Endodermal cell (in vitro differentiated cells): ENCODE measurements at regions not wholly inside any gene's neighbourhood (a gene's known extent, or its start where the extent isn't known, plus 50 kb on each side); places are given as distances from the start of the nearest gene placed in this dataset.

Source experiments
- DNase-seq: peaks from one replicate; pipeline ENCODE4 v3.0.0-alpha.2; 2017
- H3K27ac ChIP-seq: 2 replicates; pipeline ENCODE4 v1.5.1; 2013; ENCODE audit warnings: mild to moderate bottlenecking, low read depth, low read length, moderate library complexity
- H3K27me3 ChIP-seq: 2 replicates; pipeline ENCODE4 v1.6.1; 2013; ENCODE audit warnings: mild to moderate bottlenecking, low read length, moderate library complexity; ENCODE audit not compliant: insufficient read depth, control insufficient read depth, poor library complexity, severe bottlenecking
- H3K36me3 ChIP-seq: 2 replicates; pipeline ENCODE4 v1.7.0; 2013; ENCODE audit warnings: mild to moderate bottlenecking, low read length, moderate library complexity; ENCODE audit not compliant: control insufficient read depth, insufficient read depth
- H3K4me1 ChIP-seq: one replicate; pipeline ENCODE4 v1.7.0; 2013; ENCODE audit warnings: low read length; ENCODE audit not compliant: control insufficient read depth, insufficient read depth
- H3K4me3 ChIP-seq: 2 replicates; pipeline ENCODE4 v1.5.1; 2013; ENCODE audit warnings: mild to moderate bottlenecking, low read length, moderate library complexity
- H3K9ac ChIP-seq: 2 replicates; pipeline ENCODE4 v1.6.1; 2013; ENCODE audit warnings: mild to moderate bottlenecking, low read length, moderate library complexity; ENCODE audit not compliant: poor library complexity, severe bottlenecking; ENCODE audit errors: extremely low read depth
- H3K9me3 ChIP-seq: 2 replicates; pipeline ENCODE4 v1.6.1; 2013; ENCODE audit warnings: mild to moderate bottlenecking, low read length, moderate library complexity; ENCODE audit not compliant: control insufficient read depth
- H3K27ac Mint-ChIP-seq: 2 replicates; pipeline ENCODE4 v1.8.0; 2020; ENCODE audit warnings: mixed read lengths
- H3K27me3 Mint-ChIP-seq: 2 replicates; pipeline ENCODE4 v1.8.0; 2021; ENCODE audit warnings: mild to moderate bottlenecking, mixed read lengths; ENCODE audit not compliant: insufficient read depth
- H3K36me3 Mint-ChIP-seq: 2 replicates; pipeline ENCODE4 v1.8.0; 2020; ENCODE audit warnings: low read depth, mixed read lengths
- H3K4me1 Mint-ChIP-seq: 2 replicates; pipeline ENCODE4 v1.8.0; 2020; ENCODE audit warnings: mixed read lengths
- H3K4me3 Mint-ChIP-seq: 2 replicates; pipeline ENCODE4 v1.8.0; 2020; ENCODE audit warnings: mild to moderate bottlenecking, moderate library complexity, mixed read lengths
- H3K9me3 Mint-ChIP-seq: 2 replicates; pipeline ENCODE4 v1.8.0; 2020; ENCODE audit warnings: mild to moderate bottlenecking, mixed read lengths
- CTCF ChIP-seq: fragments of 200-600 bp; sonication (generic); conservative IDR thresholded peaks from 2 replicates; pipeline ENCODE4 v1.5.0; 2021; ENCODE audit warnings: antibody characterized with exemption, mild to moderate bottlenecking
- WGBS, 2 experiments: methylation state at CpG; one replicate each; pipeline versions ENCODE4 v1.1.5 to v1.1.7; 2013; ENCODE audit warnings: missing lambda C conversion rate in 2 of 2, mixed read lengths in 1 of 2; ENCODE audit not compliant: insufficient coverage in 1 of 2, insufficient read length in 1 of 2; 5-methylcytosine and 5-hydroxymethylcytosine counted together

DNA sequence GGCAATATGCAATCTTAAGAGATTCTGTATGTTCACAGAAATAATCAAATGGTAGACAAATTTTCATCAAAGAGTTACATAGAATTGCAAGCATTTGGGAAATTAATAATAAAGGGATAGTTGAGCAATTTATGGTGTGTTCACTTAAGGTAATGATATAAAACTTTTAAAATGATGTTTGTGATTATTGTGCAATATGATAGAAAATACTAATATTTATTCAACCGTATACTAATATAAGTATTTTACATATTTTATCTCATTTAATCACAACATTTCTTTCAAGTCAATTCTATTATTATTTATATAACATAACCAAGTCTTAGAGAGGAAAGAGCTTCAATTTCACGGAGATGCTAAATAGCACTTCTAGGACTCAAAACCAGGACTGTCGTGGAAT lies 716.8 kb upstream of the MIR17HG start:
- Histone ChIP-seq H3K4me3 (no peak overlapping the region), H3K4me1 (no peaks in the 10 kb centered on the region), H3K9me3 (no peaks in the 10 kb centered on the region), H3K36me3 (no peaks in the 10 kb centered on the region), H3K27ac (no peak overlapping the region), H3K9ac (no peak overlapping the region), H3K27me3 (no peaks in the 10 kb centered on the region)
- Mint-ChIP-seq H3K27me3 (no peaks in the 10 kb centered on the region), H3K4me1 (no peaks in the 10 kb centered on the region), H3K27ac (no peak overlapping the region), H3K9me3 (no peaks in the 10 kb centered on the region), H3K4me3 (no peak overlapping the region), H3K36me3 (no peaks in the 10 kb centered on the region)
- no peak for TF ChIP-seq CTCF
- no peak for DNase-seq
- WGBS, 2 experiments: 80 to 100% methylated on average over 1 to 2 of the region's 3 CpGs

DNA sequence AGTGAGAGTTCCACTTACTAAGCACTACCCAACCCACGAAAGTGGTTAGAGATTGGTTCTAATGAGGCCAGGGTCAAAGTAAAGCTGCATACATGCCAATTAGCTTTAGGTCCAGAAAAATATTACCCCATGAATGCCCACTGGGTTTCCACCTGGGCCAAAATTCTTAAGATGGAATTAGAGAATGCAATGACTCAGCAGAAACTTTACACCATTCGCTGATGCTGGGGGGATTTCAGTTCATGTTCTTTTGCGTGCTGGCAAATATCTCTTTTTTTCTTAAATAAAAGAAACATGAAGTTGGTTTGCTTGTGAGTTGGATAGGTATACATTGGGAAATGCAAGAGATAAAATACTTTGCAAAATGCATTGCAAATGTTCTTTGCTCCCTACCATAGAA lies 715.3 kb upstream of the MIR17HG start:
- H3K27ac ChIP-seq: no peak overlapping the region
- Mint-ChIP-seq H3K27ac (no peak overlapping the region), H3K4me3 (no peak overlapping the region), H3K27me3 (no peaks in the 10 kb centered on the region), H3K4me1 (no peaks in the 10 kb centered on the region), H3K9me3 (no peaks in the 10 kb centered on the region), H3K36me3 (no peaks in the 10 kb centered on the region)
- TF ChIP-seq CTCF: no peak
- H3K27me3 ChIP-seq: no peaks in the 10 kb centered on the region
- WGBS, 2 experiments: 88 to 100% methylated on average over 1 to 3 of the region's 3 CpGs
- no peak for DNase-seq
- no peaks in the 10 kb centered on the region for H3K36me3 ChIP-seq
- H3K4me1 ChIP-seq: no peaks in the 10 kb centered on the region
- no peak overlapping the region for H3K9ac ChIP-seq
- H3K9me3 ChIP-seq: no peaks in the 10 kb centered on the region
- H3K4me3 ChIP-seq: no peak overlapping the region

DNA sequence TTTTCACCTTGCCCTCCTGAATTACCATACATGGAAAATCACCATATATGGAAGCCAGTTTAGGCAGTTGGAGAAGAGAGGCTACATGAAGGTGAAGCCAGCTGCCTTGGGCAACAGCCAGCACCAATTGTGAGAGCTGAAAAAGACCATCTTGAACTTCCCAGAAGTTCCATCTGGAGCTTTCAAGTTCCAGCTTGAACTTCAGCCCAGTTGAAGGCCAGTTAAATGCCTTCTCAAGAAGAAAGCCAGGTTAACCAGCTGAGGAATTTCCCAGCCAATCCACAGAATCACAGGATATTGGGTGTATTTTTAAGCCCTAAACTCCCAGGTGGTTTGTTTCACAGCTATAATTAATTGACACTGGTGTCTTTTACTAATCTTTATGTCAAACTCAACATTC lies 713.6 kb upstream of the MIR17HG start:
- no peaks in the 10 kb centered on the region for H3K9me3 Mint-ChIP-seq
- TF ChIP-seq CTCF: no peak

More for the DNA sequence above, 713.6 kb upstream of the MIR17HG start:
- Histone ChIP-seq H3K9ac (no peak overlapping the region), H3K36me3 (no peaks in the 10 kb centered on the region), H3K27me3 (no peaks in the 10 kb centered on the region), H3K27ac (no peak overlapping the region), H3K4me1 (no peaks in the 10 kb centered on the region), H3K9me3 (no peaks in the 10 kb centered on the region), H3K4me3 (no peak overlapping the region)
- Mint-ChIP-seq H3K27ac (no peak overlapping the region), H3K4me1 (no peaks in the 10 kb centered on the region), H3K4me3 (no peak overlapping the region), H3K27me3 (no peaks in the 10 kb centered on the region), H3K36me3 (no peaks in the 10 kb centered on the region)
- no peak for DNase-seq
